Stromal cell of bone marrow (primary cell): ENCODE measurements at regions not wholly inside any gene's neighbourhood (a gene's known extent, or its start where the extent isn't known, plus 50 kb on each side); places are given as distances from the start of the nearest gene placed in this dataset.
"Not testable (repeated sequence)": the region's sequence is repeated elsewhere in the genome, so short reads cannot be mapped to it uniquely, and the experiment has no call there.

Experiments used
- DNase-seq: peaks from one replicate; pipeline ENCODE4 v3.0.0-alpha.2; 2012; ENCODE audit warnings: low read depth

DNA sequence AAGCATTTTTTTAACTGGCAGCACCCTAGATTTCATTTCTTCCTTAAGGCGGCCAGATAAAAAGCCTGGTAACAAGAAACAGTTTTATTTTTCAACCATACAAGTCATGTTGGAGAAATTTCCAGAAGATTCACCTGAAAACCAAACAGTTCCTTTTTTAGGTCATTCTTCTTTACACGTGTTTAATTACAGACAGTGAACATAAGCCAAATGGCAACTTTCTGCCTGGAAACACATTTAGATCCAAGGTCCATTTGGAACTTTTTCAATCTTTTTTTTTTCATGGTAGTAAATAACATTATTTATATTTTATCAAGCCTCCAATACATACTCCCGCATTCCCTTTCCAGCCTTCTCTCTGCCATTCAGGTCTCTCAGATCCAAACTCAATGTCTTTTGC lies 886.1 kb upstream of the MIR17HG start:
- DNase-seq, result no peak

DNA sequence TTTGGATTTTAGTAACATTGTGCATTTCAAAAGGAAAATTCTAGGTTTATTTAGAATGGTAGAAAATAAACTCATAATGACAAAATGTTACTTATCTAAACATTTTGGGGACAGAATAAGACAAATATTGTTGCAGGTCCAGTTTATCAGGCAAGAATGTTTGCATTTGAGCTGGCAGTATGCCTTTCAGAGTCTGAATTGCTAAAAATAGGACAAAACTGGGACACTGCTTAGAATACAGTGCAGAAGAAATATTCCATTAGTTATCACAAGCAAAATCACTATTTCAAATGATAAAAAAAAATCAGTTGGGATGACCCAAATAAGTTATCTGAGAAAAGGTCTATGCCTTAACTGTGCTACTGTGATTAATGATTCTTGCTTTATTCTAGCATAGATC lies 870.3 kb upstream of the MIR17HG start:
- DNase-seq, result no peak

DNA sequence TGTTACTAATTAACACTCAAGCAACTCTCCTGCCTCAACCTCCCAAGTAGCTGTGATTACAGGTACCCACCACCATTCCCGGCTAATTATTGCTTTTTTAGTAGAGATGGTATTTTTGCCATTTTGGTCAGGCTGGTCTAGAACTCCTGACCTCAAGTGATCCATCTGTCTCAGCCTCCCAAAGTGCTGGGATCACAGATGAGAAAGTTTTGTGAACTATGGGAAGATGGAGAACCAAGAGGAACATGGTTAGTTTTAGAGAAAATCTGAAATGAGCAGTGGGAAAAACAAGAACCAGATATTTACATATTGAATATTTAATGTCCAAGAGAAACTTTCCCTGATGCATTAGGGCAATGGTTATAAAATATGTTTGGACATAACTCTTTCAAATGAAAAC lies 863.6 kb upstream of the MIR17HG start:
- DNase-seq, result no peak

DNA sequence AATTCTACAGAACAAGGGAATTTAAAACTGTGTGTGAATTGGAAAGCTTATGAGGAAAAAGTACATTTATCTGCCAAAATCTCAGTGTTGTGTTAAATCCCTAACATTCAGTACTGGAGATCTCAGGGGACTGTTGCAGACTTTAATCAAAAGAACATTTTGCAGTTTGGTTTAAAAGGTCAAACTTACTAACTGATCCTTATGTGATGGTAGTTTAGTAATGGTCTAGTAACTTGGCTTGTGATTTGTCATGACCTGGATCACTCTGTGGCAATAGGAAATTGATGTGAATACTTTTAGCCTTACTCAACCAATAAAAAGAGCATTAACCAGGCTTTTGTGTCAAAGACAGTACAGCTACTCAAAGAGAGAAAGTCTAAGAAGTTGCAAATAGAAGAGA lies 862.1 kb upstream of the MIR17HG start:
- peak; percentile 92 for DNase-seq

DNA sequence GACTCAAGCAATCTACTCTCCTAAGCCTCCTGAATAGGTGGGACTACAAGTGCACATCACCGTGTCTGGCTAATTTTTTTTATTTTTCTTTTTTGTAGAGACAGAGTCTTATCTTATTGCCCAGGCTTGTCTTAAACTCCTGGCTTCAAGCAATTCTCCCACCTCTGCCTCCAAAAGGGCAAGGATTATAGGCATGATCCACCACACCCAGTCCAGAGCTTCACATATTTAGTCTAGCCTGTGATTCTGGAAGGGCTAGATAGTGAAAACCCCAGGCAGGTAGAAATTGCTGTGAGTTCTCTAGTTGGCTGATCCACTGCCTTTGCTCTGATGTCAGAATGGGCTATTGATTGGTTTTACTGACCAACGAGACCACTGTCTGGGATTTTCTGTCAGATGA lies 854.6 kb upstream of the MIR17HG start:
- DNase-seq, result no peak

DNA sequence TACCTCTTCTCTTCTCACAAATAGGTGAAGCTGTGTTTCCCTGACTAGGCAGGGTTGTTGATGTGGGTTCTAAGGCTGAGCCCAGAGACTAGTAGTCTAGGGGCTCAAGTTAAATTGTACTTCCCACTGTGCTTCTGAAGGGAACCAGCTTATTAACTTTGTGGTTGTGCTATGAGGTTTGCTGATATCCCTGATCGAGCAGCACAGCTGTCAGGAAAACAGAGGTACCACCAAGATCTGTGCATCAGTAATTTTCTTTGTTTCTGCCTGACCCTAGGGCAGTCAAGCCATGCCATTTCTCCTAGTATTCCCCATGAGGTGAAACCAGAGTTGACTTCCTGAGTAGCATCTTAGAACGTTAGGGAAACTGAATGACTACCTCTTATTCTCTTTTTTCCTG lies 853.8 kb upstream of the MIR17HG start:
- no peak for DNase-seq

DNA sequence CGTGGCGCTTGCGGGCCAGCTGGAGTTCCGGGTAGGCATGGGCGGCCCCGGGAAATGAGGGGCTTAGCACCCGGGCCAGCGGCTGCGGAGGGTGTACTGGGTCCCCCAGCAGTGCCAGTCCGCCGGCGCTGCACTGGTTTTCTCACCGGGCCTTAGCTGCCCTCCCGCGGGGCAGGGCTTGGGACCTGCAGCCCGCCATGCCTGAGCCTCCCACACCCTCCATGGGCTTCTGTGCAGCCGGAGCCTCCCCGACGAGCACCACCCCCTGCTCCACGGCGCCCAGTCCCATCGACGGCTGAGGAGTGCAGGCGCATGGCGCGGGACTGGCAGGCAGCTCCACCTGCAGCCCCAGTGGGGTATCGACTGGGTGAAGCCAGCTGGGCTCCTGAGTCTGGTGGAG lies 852.6 kb upstream of the MIR17HG start:
- DNase-seq, result not testable (repeated sequence)

DNA sequence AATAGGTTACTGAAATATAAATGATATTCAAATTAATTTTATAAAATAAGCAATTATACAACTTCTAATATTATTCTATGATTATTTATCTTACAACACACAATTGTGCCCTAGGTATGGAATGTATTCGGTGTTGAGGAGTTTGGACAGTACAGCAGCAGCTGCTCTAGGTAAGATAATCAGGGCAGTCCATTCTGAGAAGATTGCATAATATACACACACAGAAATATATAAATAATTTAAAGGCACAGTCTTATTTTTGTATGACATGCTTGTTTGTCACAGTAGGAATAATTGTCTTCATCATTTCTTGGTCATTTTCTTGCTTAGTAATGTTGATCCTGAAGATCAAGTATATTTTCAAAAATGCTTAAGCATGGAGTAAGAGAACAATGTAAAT lies 849.4 kb upstream of the MIR17HG start:
- no peak for DNase-seq

DNA sequence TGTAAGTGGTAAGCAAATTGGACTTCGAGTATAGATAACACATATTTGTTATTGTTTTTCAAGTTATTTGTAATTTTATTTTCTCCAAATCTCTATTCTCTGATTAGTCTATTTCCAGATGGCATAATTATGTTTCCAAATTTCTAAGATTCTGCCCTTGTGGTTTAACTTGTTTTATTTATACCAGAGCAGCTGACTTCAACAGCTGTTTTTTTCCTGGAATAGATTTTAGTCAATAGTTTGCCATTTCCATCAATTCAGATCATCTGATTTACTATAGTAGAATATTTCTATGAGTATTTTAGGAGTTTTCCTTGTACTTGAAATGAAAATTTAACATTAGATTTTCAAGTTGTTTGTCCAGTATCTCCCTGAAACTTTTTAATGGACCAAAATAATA lies 848.7 kb upstream of the MIR17HG start:
- DNase-seq, result no peak

DNA sequence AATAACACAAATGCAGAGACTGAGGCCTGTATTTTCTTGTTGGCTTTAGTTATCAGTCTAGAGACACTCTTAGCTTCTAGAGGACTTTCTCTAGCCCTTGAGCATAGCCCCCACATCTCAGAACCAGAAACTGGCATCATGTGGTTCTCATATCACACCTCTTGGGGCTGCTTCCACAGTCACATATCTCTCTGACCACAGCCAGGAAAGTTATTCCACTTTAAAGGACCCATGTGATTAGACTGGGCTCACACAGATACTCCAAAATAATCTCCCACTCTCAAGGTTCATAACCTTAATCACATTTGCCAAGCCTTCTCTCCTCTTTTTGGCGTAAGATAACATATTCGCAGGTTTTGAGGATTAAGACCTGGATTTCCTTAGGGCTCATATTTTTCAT lies 846.9 kb upstream of the MIR17HG start:
- no peak for DNase-seq

DNA sequence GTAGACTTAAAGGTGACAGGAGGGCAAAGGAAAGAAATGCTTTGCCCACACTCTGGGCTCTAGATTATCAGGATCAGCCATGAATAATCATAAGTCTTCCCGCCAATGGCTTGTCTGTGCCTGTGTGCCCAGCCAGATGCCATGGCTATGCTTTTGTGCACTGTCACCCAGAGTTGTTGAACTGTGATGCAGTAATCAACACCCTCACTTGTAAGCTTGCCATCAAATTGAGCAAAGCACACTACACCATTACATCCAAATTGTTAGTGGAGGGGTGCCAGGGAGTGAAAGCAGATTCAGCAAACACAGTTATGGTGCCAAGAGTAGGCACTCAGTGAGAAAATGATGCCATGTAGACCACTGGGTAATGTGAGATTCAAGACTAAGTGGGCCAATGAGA lies 845.3 kb upstream of the MIR17HG start:
- no peak for DNase-seq

DNA sequence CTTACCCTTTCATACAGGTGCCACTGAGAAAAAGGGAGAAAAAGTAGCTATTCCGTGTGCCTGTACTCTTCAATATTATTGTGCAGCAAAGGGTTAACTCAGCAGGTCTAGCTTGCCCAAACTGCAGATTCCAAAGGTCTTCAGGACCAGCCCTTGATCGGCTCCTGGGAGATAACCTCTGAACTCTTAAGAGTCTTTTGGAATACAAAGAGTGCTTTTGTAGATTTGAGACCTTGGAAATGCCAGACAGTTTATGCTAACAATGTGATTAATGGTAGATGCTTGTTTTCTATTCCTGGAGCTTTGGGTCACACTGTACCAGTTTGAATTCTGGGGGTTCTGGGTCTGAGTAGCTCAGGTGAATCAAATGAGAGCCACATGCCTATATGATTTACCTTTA lies 844.7 kb upstream of the MIR17HG start:
- no peak for DNase-seq

DNA sequence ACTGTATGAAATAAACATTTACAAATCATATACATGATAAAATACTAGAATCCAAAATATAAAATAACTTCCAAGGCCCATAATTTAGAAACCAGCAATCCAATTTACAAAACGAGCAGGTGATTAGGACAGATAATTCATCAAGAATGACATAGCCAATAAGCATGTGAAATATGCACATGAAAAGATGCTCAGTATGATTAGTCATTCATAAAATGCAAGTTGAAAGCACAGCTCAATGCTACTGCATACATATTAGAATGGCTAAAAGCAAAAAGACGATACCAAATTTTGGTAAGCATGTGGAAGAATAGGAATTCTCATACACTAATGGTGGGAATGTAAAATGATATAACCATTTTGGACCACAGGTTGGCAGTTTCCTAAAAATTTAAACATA lies 837.2 kb upstream of the MIR17HG start:
- DNase-seq, result no peak

DNA sequence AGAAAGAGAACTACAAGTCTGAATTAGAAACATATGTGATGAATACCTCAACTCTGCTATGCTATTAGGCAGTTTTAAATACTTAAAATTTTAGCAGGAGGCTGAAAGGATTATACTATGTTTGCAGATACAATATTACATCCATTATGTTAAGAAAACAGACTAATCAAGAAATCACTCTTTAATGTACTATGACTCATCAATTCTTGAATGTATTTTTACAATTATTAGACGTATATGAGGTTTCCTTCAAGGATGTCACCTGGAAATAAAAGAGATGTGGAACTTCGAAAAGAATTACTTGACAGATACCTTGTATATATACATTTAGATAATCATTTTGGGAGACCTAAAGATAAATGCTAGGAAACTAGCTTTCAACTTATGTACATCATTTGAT lies 835.6 kb upstream of the MIR17HG start:
- DNase-seq, result no peak

DNA sequence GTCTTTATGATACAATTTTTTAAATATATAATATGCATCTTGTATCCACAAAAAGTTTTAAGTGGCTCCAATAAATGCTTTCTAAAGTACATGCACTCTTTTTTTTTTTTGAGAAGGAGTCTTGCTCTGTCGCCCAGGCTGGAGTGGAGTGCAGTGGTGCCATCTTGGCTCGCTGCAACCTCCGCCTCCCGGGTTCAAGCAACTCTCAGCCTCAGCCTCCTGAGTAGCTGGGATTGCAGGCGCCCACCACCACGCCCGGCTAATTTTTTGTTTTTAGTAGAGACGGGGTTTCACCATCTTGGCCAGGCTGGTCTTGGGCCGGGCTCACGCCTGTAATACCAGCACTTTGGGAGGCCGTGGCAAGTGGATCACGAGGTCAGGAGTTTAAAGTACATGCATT lies 832.8 kb upstream of the MIR17HG start:
- DNase-seq, result not testable (repeated sequence)

DNA sequence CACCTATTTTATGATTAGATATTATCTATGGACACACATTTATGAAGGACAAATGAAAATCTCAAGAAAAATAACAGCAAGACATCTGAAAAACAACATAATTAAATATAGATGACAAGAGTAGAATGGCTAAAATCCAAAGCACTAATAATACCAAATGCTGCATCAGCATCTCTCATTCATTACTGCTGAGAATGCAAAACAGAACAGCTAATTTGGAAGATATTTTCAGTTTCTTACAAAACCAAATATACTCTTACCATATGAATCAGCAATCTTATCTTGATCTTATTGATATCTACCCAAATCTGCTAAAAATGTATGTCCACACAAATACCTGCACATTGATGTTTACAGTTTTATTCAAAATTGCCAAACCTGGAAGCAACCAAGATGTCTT lies 829.1 kb upstream of the MIR17HG start:
- no peak for DNase-seq

DNA sequence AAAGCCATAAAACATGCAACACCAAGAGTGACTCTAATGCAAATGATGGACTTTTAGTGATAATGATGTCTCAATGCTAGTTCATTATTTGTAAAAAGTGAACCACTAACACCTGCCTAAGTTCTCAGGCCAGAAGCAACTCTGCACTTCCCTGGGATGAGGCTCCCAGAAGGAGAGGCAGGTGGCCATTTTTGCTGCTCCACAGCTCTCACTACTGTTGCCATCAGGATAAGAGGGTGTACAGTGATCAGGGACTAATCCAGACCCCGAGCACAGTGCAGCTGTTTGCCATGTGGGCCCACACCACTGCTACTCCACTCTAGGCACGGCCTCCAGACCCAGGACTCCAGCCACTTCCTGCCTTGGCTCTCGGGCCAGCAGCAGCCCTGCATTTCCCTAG lies 828.3 kb upstream of the MIR17HG start:
- DNase-seq, result no peak

DNA sequence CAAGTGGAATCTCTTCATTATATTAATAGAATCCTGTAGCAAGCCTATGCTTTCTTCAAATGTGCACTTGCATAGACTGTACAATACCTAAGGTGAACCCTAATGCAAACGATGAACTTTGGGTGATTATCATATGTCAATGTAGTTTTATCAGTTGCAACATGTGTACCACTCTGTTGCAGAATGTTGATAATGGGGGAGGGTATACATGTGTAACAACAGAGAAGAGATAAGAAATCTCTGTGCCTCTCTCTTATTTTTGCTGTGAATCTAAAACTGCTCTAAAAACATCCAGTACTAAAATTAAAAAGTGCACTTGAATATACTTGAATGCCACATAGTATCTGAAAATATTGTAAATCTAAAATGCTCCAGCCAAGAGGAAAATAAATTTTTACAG lies 820.8 kb upstream of the MIR17HG start:
- DNase-seq, result no peak

DNA sequence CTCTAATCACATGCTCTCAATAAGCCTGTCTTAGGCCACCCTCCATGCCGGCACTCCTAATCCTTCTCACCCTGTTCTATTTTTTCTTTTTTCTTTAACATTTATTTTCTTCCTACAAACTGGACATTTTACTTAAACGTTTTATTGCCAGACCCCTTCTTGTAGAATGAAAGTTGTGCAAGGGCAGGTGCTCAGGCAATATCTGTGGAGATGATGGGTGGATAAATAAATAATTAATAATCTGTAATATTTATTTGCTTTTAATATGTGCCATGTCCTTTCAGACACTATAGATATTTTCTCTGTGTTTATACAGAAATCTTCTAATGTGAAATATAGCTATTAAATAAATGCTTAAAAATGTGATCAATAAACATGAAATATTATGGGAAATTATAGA lies 815.7 kb upstream of the MIR17HG start:
- DNase-seq, result no peak

DNA sequence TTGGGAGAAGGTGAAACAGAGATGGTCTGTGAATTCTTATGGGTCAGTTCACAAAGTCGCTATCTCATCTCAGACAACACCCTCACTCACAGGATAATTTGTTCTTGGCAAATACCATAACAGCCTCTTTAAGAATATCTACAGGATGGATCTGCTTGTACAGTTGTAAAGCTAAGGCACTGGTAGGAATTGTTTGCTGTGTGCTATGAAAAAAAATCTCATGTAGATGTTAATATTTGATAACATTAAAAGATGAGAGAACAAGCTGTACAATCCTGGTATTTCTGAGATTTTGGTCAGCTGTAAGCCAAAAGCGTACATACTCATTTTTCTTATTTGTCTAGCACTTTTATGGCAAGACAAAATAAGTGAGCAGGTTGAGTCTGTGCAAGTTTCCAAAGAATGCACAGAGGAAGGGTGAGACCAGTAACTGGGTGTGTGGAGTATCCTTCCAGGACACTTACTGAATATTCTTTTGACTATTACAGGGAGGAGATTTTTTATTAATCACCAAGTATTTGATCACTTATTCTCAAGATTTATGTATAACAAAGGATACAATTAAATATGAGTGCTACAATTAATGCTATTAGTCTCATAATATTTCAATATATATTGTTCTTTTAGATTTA lies 814.5 kb upstream of the MIR17HG start:
- DNase-seq, result no peak

DNA sequence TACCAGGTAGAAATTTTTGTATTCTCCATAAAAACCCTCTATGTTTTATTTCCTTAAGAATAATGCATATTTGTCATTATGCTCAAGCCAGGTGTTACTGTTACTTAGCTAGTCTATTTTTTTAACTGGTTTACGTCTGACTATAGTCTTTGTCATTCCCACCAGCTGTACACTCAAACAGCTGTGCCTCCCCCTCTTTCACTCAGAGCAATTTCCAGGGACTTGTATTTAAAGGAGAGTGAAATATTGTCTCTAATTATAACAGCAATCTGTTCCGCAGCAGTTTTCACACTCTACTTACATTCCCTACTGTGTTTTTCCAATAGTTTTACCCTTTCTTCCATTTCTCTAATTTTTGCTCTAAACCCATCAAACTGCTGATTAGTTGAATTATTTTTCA lies 813.6 kb upstream of the MIR17HG start:
- DNase-seq, result no peak

DNA sequence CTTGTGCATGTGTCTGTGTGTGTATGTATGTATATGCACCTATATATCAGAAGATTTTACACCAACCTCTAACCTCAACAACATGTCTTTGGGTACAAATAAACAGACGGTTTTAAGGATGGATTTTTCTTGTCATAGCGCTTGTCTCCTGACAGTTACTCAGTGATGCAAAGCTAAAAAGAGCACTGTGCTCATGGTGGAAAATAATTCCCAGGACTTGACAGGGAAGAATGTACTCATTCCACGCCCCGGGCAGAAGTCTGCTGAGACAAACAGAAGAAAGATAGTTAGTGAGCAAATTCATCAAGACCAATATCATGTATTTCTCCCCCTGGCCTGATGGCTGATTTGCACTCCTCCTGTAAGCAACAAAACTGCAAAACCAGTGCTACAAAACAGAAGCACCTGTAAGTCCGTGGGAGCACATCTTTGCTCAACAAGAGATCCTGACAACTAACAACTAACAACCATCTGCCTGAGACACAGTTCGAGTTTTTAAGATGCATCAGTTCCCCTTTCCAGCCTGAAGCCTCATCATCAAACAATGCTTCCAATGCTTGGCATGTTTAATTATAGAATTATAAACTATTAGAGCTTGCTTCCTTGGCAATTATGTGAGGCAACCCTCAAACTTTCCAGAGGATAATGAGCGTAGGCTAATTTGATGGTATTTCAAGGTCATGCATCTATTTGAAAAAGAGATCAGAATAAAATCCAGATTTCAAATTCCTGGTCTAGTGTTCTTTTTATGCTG lies 812.7 kb upstream of the MIR17HG start:
- no peak for DNase-seq

DNA sequence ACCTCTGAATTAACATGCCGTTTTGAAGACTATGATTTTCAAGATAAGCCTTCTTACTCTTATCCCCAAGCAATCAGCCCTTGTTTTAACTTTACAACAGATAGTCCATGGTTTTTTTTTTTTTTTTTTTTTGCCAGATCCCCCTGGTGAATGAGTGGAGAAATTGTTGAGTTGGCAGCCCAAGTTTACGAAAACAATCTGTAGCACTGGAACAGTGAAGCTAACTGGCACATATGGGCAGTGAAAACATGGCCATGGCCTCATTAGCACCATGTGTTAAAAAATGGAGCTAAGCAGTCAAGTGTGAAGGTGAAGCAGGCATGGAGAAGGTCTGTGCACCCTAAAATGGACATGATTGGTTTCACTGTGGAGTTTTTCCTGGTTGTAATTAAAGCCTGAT lies 812.1 kb upstream of the MIR17HG start:
- no peak for DNase-seq

DNA sequence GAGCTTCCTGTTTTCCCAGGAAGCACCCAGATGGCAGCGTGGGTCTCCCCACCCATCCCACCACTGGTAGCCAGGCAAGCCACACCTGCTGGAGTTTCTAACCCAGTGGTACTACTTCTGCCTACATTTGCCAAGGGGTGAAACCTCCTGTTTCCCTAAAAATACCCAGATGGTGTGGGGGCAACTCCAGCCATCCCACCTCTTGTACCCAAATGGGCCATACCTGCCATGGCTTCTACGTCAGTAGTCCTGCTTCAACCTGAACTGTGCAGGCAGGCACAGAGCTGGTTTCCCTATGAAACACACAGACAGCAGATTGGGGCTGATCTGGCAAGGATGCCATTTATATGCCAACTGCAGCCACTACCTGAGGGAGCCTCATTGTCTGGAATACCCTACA lies 809.4 kb upstream of the MIR17HG start:
- no peak for DNase-seq
